GM21723 (cell line): ENCODE measurements at regions not wholly inside any gene's neighbourhood (a gene's known extent, or its start where the extent isn't known, plus 50 kb on each side); places are given as distances from the start of the nearest gene placed in this dataset.

Experiments
- ATAC-seq: cut with Tn5 transposase; IDR thresholded peaks from one replicate; pipeline ENCODE4 v1.9.1; 2021; ENCODE audit warnings: mild to moderate bottlenecking, moderate library complexity; ENCODE audit not compliant: unreplicated experiment

- no peak for ATAC-seq
Observed at GRCh38 chr13:34847766-34848165, 94.3 kb upstream of the NBEA start.

- no peak for ATAC-seq
Observed at GRCh38 chr13:34849406-34849805, 92.7 kb upstream of the NBEA start.

GRCh38 chr13:34853161-34853560 is 88.9 kb upstream of the NBEA start:
- no peak for ATAC-seq

GRCh38 chr13:34857558-34858325 is 84.3 kb upstream of the NBEA start:
- ATAC-seq, result no peak

- ATAC-seq, result no peak
Observed at GRCh38 chr13:34862311-34862710, 79.8 kb upstream of the NBEA start.

- no peak for ATAC-seq
Observed at GRCh38 chr13:34862716-34863115, 79.4 kb upstream of the NBEA start.

GRCh38 chr13:34863360-34864135 is 78.5 kb upstream of the NBEA start:
- ATAC-seq, result no peak

- ATAC-seq, result no peak
Observed at GRCh38 chr13:34864671-34865070, 77.4 kb upstream of the NBEA start.

- no peak for ATAC-seq
Observed at GRCh38 chr13:34867590-34867989, 74.5 kb upstream of the NBEA start.

- no peak for ATAC-seq
Observed at GRCh38 chr13:34868733-34869132, 73.3 kb upstream of the NBEA start.

- no peak for ATAC-seq
Observed at GRCh38 chr13:34869696-34870095, 72.4 kb upstream of the NBEA start.

- ATAC-seq, result no peak
Observed at GRCh38 chr13:34878329-34878728, 63.7 kb upstream of the NBEA start.

- no peak for ATAC-seq
Observed at GRCh38 chr13:34879851-34880250, 62.2 kb upstream of the NBEA start.

GRCh38 chr13:34881494-34881893 is 60.6 kb upstream of the NBEA start:
- no peak for ATAC-seq

- ATAC-seq, result no peak
Observed at GRCh38 chr13:34883396-34883795, 58.7 kb upstream of the NBEA start.

GRCh38 chr13:34884366-34884765 is 57.7 kb upstream of the NBEA start:
- ATAC-seq, result no peak

GRCh38 chr13:34886121-34886875 is 55.8 kb upstream of the NBEA start:
- ATAC-seq, result no peak

- no peak for ATAC-seq
Observed at GRCh38 chr13:34886987-34887386, 55.1 kb upstream of the NBEA start.
